Endothelial cell of umbilical vein (primary cell): ENCODE measurements at regions not wholly inside any gene's neighbourhood (a gene's known extent, or its start where the extent isn't known, plus 50 kb on each side); places are given as distances from the start of the nearest gene placed in this dataset.

Experiments used
- FOS ChIP-seq: IDR thresholded peaks from 2 replicates; pipeline ENCODE4 v1.6.1; 2011; ENCODE audit warnings: mild to moderate bottlenecking, low read length, moderate library complexity, borderline replicate concordance; ENCODE audit not compliant: insufficient read depth
- MAX ChIP-seq: IDR thresholded peaks from 2 replicates; pipeline ENCODE4 v1.6.1; 2011; ENCODE audit not compliant: insufficient read depth, insufficient read length
- POLR2A ChIP-seq: IDR thresholded peaks from 2 replicates; pipeline ENCODE4 v1.6.1; 2012; ENCODE audit warnings: low read depth, mild to moderate bottlenecking, control low read depth, low read length
- POLR2AphosphoS5 ChIP-seq: IDR thresholded peaks from 2 replicates; pipeline ENCODE4 v1.6.1; 2012; ENCODE audit warnings: low read depth, mild to moderate bottlenecking, control low read depth, low read length, moderate library complexity; ENCODE audit not compliant: insufficient read depth
- TF ChIP-seq, protein P1 (sequence below), 2 donors: IDR thresholded peaks; 1 replicate in 1 of 2; 2 replicates in 1 of 2; pipeline ENCODE4 v1.5.1; 2011; ENCODE audit warnings: low read length in 2 of 2, mild to moderate bottlenecking in 2 of 2, moderate library complexity in 2 of 2, control low read depth in 1 of 2, inconsistent platforms in 1 of 2, low read depth in 1 of 2; ENCODE audit not compliant: insufficient read depth in 1 of 2; ENCODE audit errors: extremely low read depth in 1 of 2

DNA sequence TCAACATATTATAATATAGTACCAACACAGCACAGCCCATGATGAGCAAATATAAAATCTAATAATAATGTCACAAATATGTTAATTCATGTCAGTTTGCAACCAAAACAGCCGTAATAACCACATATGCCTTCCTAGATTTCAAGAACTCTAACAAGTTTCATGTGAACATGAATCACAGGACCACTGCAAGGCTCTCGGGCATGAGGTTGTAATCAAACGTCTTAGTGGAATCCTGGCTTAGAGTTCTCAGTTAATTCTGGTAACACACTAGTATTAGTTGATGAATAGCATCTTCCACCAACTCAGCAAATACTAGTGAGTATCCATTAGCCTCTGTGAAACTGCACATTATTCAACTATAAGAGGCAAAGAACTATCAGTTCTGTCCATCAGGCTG, 379.3 kb upstream of the TENM3 start:
- TF ChIP-seq, protein P1, sequence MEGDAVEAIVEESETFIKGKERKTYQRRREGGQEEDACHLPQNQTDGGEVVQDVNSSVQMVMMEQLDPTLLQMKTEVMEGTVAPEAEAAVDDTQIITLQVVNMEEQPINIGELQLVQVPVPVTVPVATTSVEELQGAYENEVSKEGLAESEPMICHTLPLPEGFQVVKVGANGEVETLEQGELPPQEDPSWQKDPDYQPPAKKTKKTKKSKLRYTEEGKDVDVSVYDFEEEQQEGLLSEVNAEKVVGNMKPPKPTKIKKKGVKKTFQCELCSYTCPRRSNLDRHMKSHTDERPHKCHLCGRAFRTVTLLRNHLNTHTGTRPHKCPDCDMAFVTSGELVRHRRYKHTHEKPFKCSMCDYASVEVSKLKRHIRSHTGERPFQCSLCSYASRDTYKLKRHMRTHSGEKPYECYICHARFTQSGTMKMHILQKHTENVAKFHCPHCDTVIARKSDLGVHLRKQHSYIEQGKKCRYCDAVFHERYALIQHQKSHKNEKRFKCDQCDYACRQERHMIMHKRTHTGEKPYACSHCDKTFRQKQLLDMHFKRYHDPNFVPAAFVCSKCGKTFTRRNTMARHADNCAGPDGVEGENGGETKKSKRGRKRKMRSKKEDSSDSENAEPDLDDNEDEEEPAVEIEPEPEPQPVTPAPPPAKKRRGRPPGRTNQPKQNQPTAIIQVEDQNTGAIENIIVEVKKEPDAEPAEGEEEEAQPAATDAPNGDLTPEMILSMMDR (IDR thresholded peaks at IDR 0.05; ENCODE audit: extremely low read depth in 1 of 2, insufficient read depth in 1 of 2, low read depth in 1 of 2, low read length in 2 of 2): no peak
- TF ChIP-seq FOS: no peak
- TF ChIP-seq POLR2A: no peak
- TF ChIP-seq POLR2AphosphoS5: no peak
- TF ChIP-seq MAX: no peak
